ENCODE measurements at regions not wholly inside any gene's neighbourhood (a gene's known extent, or its start where the extent isn't known, plus 50 kb on each side); places are given as distances from the start of the nearest gene placed in this dataset.

DNA sequence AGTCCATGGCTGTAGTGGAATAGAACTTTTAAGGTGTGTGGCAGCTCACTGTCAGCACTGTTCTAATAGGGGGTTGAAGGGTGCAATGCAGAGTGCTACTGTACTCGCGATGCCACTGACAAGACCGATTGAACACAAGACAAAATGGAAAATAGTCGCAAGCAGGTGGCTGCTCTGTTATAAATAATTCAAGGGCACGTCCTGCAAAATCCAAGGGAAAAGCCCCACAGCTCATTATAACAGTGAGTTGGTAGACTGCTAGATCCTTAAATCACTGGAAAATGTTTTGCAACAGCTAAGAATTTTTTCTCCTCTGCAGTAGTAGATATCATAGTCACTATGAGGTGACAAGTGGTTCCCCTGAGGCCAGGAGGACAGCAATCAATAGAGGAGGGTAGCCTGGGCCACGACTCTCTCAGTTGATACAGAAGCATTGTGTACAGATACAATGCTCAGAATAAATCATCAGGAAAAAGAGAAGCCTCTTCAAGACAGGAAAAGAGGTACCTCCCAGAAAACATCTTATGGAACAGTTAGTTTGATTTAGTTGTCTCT lies 926.3 kb downstream of the TLE4 start:
- TF ChIP-seq EZH2 (IDR thresholded peaks at IDR 0.05; ENCODE audit: borderline replicate concordance, low read length): no peak
- TF ChIP-seq, protein P1, sequence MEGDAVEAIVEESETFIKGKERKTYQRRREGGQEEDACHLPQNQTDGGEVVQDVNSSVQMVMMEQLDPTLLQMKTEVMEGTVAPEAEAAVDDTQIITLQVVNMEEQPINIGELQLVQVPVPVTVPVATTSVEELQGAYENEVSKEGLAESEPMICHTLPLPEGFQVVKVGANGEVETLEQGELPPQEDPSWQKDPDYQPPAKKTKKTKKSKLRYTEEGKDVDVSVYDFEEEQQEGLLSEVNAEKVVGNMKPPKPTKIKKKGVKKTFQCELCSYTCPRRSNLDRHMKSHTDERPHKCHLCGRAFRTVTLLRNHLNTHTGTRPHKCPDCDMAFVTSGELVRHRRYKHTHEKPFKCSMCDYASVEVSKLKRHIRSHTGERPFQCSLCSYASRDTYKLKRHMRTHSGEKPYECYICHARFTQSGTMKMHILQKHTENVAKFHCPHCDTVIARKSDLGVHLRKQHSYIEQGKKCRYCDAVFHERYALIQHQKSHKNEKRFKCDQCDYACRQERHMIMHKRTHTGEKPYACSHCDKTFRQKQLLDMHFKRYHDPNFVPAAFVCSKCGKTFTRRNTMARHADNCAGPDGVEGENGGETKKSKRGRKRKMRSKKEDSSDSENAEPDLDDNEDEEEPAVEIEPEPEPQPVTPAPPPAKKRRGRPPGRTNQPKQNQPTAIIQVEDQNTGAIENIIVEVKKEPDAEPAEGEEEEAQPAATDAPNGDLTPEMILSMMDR (conservative IDR thresholded peaks at IDR 0.05 in 1 of 2, IDR thresholded peaks at IDR 0.05 in 1 of 2; ENCODE audit: extremely low read depth in 1 of 2, insufficient read depth in 1 of 2, low read depth in 1 of 2, low read length in 2 of 2): no peak

All from mammary epithelial cell (primary cell).